GM12875 (cell line): ENCODE measurements at regions not wholly inside any gene's neighbourhood (a gene's known extent, or its start where the extent isn't known, plus 50 kb on each side); places are given as distances from the start of the nearest gene placed in this dataset.

ENCODE experiments used
- H3K4me3 ChIP-seq: one replicate; pipeline ENCODE4 v1.5.1; 2011; ENCODE audit warnings: low read depth, low read length, control low read depth
- CTCF ChIP-seq: IDR thresholded peaks from 2 replicates; pipeline ENCODE4 v1.5.1; 2011; ENCODE audit warnings: low read depth, mild to moderate bottlenecking, control low read depth, inconsistent platforms, low read length, moderate library complexity, borderline replicate concordance; ENCODE audit not compliant: insufficient read depth

- TF ChIP-seq CTCF: no peak
- no peak overlapping the region for H3K4me3 ChIP-seq
Measured at GRCh38 chr18:38693104-38693503, 1127.5 kb upstream of the CELF4 start.

- H3K4me3 ChIP-seq: no peak overlapping the region
- TF ChIP-seq CTCF: no peak
Measured at GRCh38 chr18:38690626-38691025, 1125.0 kb upstream of the CELF4 start.

- H3K4me3 ChIP-seq: no peak overlapping the region
- no peak for TF ChIP-seq CTCF
Measured at GRCh38 chr18:38688416-38688815, 1122.8 kb upstream of the CELF4 start.

- TF ChIP-seq CTCF: no peak
- no peak overlapping the region for H3K4me3 ChIP-seq
Measured at GRCh38 chr18:38670486-38670885, 1104.9 kb upstream of the CELF4 start.

- no peak overlapping the region for H3K4me3 ChIP-seq
- no peak for TF ChIP-seq CTCF
Measured at GRCh38 chr18:38664929-38665328, 1099.3 kb upstream of the CELF4 start.

GRCh38 chr18:38663682-38664081 is 1098.1 kb upstream of the CELF4 start:
- no peak overlapping the region for H3K4me3 ChIP-seq
- TF ChIP-seq CTCF: no peak

GRCh38 chr18:38663270-38663669 is 1097.7 kb upstream of the CELF4 start:
- TF ChIP-seq CTCF: no peak

More at GRCh38 chr18:38663270-38663669, 1097.7 kb upstream of the CELF4 start:
- H3K4me3 ChIP-seq: no peak overlapping the region
